Activated CD8-positive, alpha-beta memory T cell treated with anti-CD3 and anti-CD28 coated beads for 36 hours (primary cell): ENCODE measurements at regions not wholly inside any gene's neighbourhood (a gene's known extent, or its start where the extent isn't known, plus 50 kb on each side); places are given as distances from the start of the nearest gene placed in this dataset.
"Not testable (repeated sequence)": the region's sequence is repeated elsewhere in the genome, so short reads cannot be mapped to it uniquely, and the experiment has no call there.

Source experiments
- CTCF ChIA-PET: fragments of 350-600 bp; sonication (Branson Sonifier 250); formaldehyde crosslinking; loops from one replicate; lab custom pipeline; 2021; ENCODE audit warnings: antibody characterized with exemption; lab: Charles Lee
- POLR2A ChIA-PET: fragments of 350-600 bp; sonication (Branson Sonifier 250); formaldehyde crosslinking; loops from one replicate; lab custom pipeline; 2021; ENCODE audit warnings: antibody characterized with exemption; lab: Charles Lee

- POLR2A ChIA-PET: no interaction called here
- CTCF ChIA-PET: no interaction called here
These were observed 71.5 kb upstream of the IFNGR1 start for GRCh38 chr6:137290601-137291261.

- ChIA-PET CTCF (no interaction called here), POLR2A (no interaction called here)
These were observed 67.7 kb upstream of the IFNGR1 start for GRCh38 chr6:137286916-137287315.

- ChIA-PET POLR2A (no interaction called here), CTCF (no interaction called here)
These were observed 67.2 kb upstream of the IFNGR1 start for GRCh38 chr6:137286368-137286767.

GRCh38 chr6:137284811-137285110 is 65.6 kb upstream of the IFNGR1 start:
- POLR2A ChIA-PET: no interaction called here
- CTCF ChIA-PET: no interaction called here

- ChIA-PET CTCF (interaction anchor here (0.7 kb wide), 1 partner anchor 255 kb away, joined by 4 read pairs; no protein-coding TSS in a partner anchor), POLR2A (no interaction called here)
These were observed 65.0 kb upstream of the IFNGR1 start for GRCh38 chr6:137283940-137284810.

- POLR2A ChIA-PET: no interaction called here
- CTCF ChIA-PET: interaction anchor here (0.7 kb wide), 2 partner anchors 254 to 587 kb away, joined by 4 read pairs; no protein-coding TSS in a partner anchor
These were observed 63.9 kb upstream of the IFNGR1 start for GRCh38 chr6:137283080-137283479.

- POLR2A ChIA-PET: no interaction called here
- CTCF ChIA-PET: no interaction called here
These were observed 63.1 kb upstream of the IFNGR1 start for GRCh38 chr6:137282254-137282653.

- POLR2A ChIA-PET, CTCF ChIA-PET: not testable (repeated sequence)
These were observed 60.1 kb upstream of the IFNGR1 start for GRCh38 chr6:137279279-137279678.

- POLR2A ChIA-PET: no interaction called here
These were observed 58.9 kb upstream of the IFNGR1 start for GRCh38 chr6:137277971-137278637.

GRCh38 chr6:137272403-137272802 is 53.2 kb upstream of the IFNGR1 start:
- ChIA-PET CTCF (no interaction called here), POLR2A (no interaction called here)

More at GRCh38 chr6:137277971-137278637, 58.9 kb upstream of the IFNGR1 start:
- CTCF ChIA-PET: interaction anchor here (0.6 to 1.7 kb wide), 4 partner anchors 36 to 172 kb away, joined by 3 to 5 read pairs (median 4); no protein-coding TSS in a partner anchor

GRCh38 chr6:137271245-137272183 is 52.3 kb upstream of the IFNGR1 start:
- ChIA-PET CTCF (interaction anchor here (1.0 to 1.9 kb wide), 3 partner anchors 9 to 144 kb away, joined by 3 to 6 read pairs (median 5); no protein-coding TSS in a partner anchor), POLR2A (no interaction called here)

- ChIA-PET CTCF (interaction anchor here (0.9 kb wide), 1 partner anchor 45 kb away, joined by 3 read pairs; no protein-coding TSS in a partner anchor), POLR2A (no interaction called here)
These were observed 50.6 kb upstream of the IFNGR1 start for GRCh38 chr6:137269803-137270202.

- ChIA-PET POLR2A (no interaction called here), CTCF (interaction anchor here (0.9 kb wide), 1 partner anchor 45 kb away, joined by 3 read pairs; no protein-coding TSS in a partner anchor)
These were observed 50.2 kb upstream of the IFNGR1 start for GRCh38 chr6:137269347-137269746.
